DOHH2 (cell line): ENCODE measurements at regions not wholly inside any gene's neighbourhood (a gene's known extent, or its start where the extent isn't known, plus 50 kb on each side); places are given as distances from the start of the nearest gene placed in this dataset.

Experiments used
- H3F3A ChIP-seq: fragments of 200-600 bp; sonication (generic), shearing (Covaris generic); 2 replicates; pipeline ENCODE4 v1.6.0; 2016; ENCODE audit warnings: antibody characterized with exemption, mild to moderate bottlenecking; ENCODE audit not compliant: control insufficient read depth, insufficient read depth
- H3K27ac ChIP-seq: fragments of 200-600 bp; sonication (generic); 2 replicates; pipeline ENCODE4 v1.5.1; 2014; ENCODE audit warnings: low read depth, mild to moderate bottlenecking, low read length, moderate library complexity
- H3K27me3 ChIP-seq: fragments of 200-600 bp; sonication (generic); 2 replicates; pipeline ENCODE4 v1.6.1; 2014; ENCODE audit warnings: mild to moderate bottlenecking, low read length, mixed read lengths; ENCODE audit not compliant: control insufficient read depth
- H3K36me3 ChIP-seq: fragments of 200-600 bp; sonication (generic); 2 replicates; pipeline ENCODE4 v1.6.1; 2014; ENCODE audit warnings: mild to moderate bottlenecking, low read length, moderate library complexity, mixed read lengths; ENCODE audit not compliant: control insufficient read depth
- H3K4me1 ChIP-seq: fragments of 200-600 bp; sonication (generic); 2 replicates; pipeline ENCODE4 v1.6.1; 2014; ENCODE audit warnings: mild to moderate bottlenecking, low read length, mixed read lengths; ENCODE audit not compliant: control insufficient read depth
- H3K4me2 ChIP-seq: fragments of 200-600 bp; sonication (generic); 2 replicates; pipeline ENCODE4 v1.6.0; 2014; ENCODE audit warnings: mild to moderate bottlenecking, low read length, moderate library complexity
- H3K4me3 ChIP-seq: fragments of 200-600 bp; sonication (generic); 2 replicates; pipeline ENCODE4 v1.5.1; 2014; ENCODE audit warnings: mild to moderate bottlenecking, low read length, mixed read lengths
- H3K79me2 ChIP-seq: fragments of 200-600 bp; sonication (generic); 2 replicates; pipeline ENCODE4 v1.6.1; 2014; ENCODE audit warnings: mild to moderate bottlenecking, low read length, mixed read lengths; ENCODE audit not compliant: control insufficient read depth
- H3K9me2 ChIP-seq: fragments of 200-600 bp; sonication (generic); replicated peaks from 2 replicates; pipeline ENCODE4 v1.6.1; 2014; ENCODE audit warnings: mild to moderate bottlenecking, low read length, mixed read lengths; ENCODE audit not compliant: control insufficient read depth
- H3K9me3 ChIP-seq: fragments of 200-600 bp; sonication (generic); 2 replicates; pipeline ENCODE4 v1.6.1; 2014; ENCODE audit warnings: antibody characterized with exemption, low read length, mixed read lengths; ENCODE audit not compliant: control insufficient read depth, insufficient read depth
- H4K20me1 ChIP-seq: fragments of 200-600 bp; sonication (generic); 2 replicates; pipeline ENCODE4 v1.6.0; 2014; ENCODE audit warnings: low read depth, mild to moderate bottlenecking, antibody characterized with exemption, low read length, moderate library complexity; ENCODE audit not compliant: control insufficient read depth, insufficient read depth
- EZH2phosphoT487 ChIP-seq: fragments of 200-600 bp; sonication (generic); IDR thresholded peaks from 2 replicates; pipeline ENCODE4 v1.6.1; 2017; ENCODE audit warnings: borderline replicate concordance, mild to moderate bottlenecking, antibody characterized with exemption, low read length, moderate library complexity, mixed read lengths
- TF ChIP-seq, protein P1 (sequence below): fragments of 200-600 bp; sonication (generic); IDR thresholded peaks from one replicate; pipeline ENCODE4 v1.5.1; 2014; ENCODE audit warnings: antibody characterized with exemption, mild to moderate bottlenecking, low read depth, low read length; ENCODE audit not compliant: poor library complexity, severe bottlenecking

DNA sequence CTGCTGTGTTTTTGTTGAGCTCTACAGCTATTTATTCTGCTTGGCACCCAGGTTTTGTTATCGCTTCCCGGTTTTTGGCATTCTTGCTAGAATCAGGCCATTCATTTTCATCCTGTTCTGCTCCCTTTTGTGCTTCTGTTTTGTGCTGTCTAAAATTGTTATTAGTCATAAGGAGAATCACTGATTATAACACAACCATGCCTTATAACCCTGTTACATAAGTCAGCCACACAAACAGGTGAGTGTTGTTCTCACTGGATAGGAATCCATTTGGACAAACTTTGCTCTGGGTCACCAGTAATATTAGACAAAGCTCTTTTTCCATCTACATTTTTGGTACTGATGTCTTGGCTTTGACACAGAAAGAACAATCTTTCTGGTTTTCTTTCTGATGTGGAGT, 622.8 kb downstream of the PSAT1 start:
- H3K36me3 ChIP-seq: no peaks in the 10 kb centered on the region

DNA sequence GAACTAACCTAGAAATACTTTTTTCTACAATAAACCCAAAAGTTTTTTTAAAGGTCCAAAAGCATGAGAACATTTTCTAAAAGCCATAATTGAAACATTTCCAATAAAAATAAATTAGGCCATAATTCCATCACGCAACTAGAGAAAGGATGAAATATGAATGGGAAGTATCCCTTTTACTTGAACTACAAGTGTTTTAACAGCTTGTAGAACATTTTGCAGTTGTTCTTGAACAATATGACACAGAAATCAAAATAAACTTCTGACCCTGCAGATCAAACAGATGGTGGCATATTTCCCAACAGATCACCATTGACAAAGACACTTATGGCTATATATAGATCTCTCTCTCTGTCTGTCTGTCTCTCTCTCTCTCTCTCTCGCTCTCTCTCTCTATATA, 624.4 kb downstream of the PSAT1 start:
- no peak overlapping the region for H3K4me3 ChIP-seq
- H3K36me3 ChIP-seq: no peaks in the 10 kb centered on the region
- H3K9me2 ChIP-seq: no peaks in the 10 kb centered on the region
- TF ChIP-seq, protein P1, sequence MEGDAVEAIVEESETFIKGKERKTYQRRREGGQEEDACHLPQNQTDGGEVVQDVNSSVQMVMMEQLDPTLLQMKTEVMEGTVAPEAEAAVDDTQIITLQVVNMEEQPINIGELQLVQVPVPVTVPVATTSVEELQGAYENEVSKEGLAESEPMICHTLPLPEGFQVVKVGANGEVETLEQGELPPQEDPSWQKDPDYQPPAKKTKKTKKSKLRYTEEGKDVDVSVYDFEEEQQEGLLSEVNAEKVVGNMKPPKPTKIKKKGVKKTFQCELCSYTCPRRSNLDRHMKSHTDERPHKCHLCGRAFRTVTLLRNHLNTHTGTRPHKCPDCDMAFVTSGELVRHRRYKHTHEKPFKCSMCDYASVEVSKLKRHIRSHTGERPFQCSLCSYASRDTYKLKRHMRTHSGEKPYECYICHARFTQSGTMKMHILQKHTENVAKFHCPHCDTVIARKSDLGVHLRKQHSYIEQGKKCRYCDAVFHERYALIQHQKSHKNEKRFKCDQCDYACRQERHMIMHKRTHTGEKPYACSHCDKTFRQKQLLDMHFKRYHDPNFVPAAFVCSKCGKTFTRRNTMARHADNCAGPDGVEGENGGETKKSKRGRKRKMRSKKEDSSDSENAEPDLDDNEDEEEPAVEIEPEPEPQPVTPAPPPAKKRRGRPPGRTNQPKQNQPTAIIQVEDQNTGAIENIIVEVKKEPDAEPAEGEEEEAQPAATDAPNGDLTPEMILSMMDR: no peak
- TF ChIP-seq EZH2phosphoT487: no peak
- H3K27me3 ChIP-seq: no peaks in the 10 kb centered on the region
- H3K4me2 ChIP-seq: no peak overlapping the region
- no peaks in the 10 kb centered on the region for H3F3A ChIP-seq
- no peak overlapping the region for H3K27ac ChIP-seq
- H3K79me2 ChIP-seq: no peaks in the 10 kb centered on the region
- no peaks in the 10 kb centered on the region for H3K9me3 ChIP-seq
- H4K20me1 ChIP-seq: no peaks in the 10 kb centered on the region
- no peaks in the 10 kb centered on the region for H3K4me1 ChIP-seq

More for the DNA sequence above, 622.8 kb downstream of the PSAT1 start:
- H3K4me3 ChIP-seq: no peak overlapping the region
- no peaks in the 10 kb centered on the region for H3K9me3 ChIP-seq
- H3K27me3 ChIP-seq: no peaks in the 10 kb centered on the region
- no peak overlapping the region for H3K27ac ChIP-seq
- no peak overlapping the region for H3K4me2 ChIP-seq
- H3K79me2 ChIP-seq: no peaks in the 10 kb centered on the region
- H3K9me2 ChIP-seq: no peaks in the 10 kb centered on the region
- no peaks in the 10 kb centered on the region for H4K20me1 ChIP-seq
- no peaks in the 10 kb centered on the region for H3K4me1 ChIP-seq
- TF ChIP-seq EZH2phosphoT487: no peak
- TF ChIP-seq, protein P1: no peak
- no peaks in the 10 kb centered on the region for H3F3A ChIP-seq

DNA sequence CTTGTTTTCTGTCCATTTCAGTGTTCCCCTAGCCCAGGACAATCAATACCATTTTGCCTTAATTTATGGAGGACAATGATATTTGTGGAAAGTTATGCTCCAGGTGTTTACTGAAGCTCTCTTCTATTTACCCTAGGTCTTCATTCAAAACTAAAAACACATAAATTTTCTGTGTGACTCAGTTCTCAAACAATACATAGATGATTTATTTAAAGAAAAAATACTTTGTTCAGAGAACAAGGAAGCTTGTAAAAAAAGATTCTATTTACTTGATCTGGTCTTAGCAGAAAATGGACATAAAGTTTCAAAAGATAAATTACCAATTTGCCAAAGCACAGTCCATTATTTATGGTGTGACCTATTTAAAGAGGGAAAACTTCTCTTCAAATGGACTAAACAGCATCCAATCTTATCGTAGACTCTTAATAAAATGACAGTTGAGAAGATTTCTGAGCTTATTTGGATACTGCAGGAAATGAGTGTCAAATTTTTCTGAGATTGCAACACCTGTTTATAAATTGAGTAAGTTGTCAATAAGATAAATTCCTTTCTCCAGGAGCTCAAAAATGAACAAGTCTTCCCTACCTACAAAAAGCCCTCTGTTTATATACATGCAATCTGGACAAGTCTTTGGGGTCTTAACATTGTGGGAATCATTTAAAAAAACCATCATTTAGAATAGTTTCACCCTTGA, 627.2 kb downstream of the PSAT1 start:
- no peak overlapping the region for H3K27ac ChIP-seq

More for the DNA sequence above, 627.2 kb downstream of the PSAT1 start:
- H4K20me1 ChIP-seq: no peaks in the 10 kb centered on the region
- no peaks in the 10 kb centered on the region for H3K79me2 ChIP-seq
- H3K36me3 ChIP-seq: no peaks in the 10 kb centered on the region
- H3K4me1 ChIP-seq: no peaks in the 10 kb centered on the region
- H3K9me2 ChIP-seq: no peaks in the 10 kb centered on the region
- no peak for TF ChIP-seq EZH2phosphoT487
- TF ChIP-seq, protein P1: no peak
- H3K4me3 ChIP-seq: no peak overlapping the region
- no peaks in the 10 kb centered on the region for H3F3A ChIP-seq
- H3K27me3 ChIP-seq: no peaks in the 10 kb centered on the region
- no peaks in the 10 kb centered on the region for H3K9me3 ChIP-seq
- no peak overlapping the region for H3K4me2 ChIP-seq
